Subcutaneous abdominal adipose tissue (tissue), 5 donors: ENCODE measurements at regions not wholly inside any gene's neighbourhood (a gene's known extent, or its start where the extent isn't known, plus 50 kb on each side); places are given as distances from the start of the nearest gene placed in this dataset.

Experiments
- H3K27ac ChIP-seq: one replicate; pipeline ENCODE4 v1.7.0; 2013; ENCODE audit warnings: low read depth, mild to moderate bottlenecking, inconsistent platforms, low read length, moderate library complexity
- H3K27me3 ChIP-seq, 5 donors: one replicate each; pipeline ENCODE4 v1.7.0; 2013; ENCODE audit warnings: low read length in 5 of 5, inconsistent platforms in 1 of 5; ENCODE audit not compliant: control insufficient read depth in 5 of 5, insufficient read depth in 4 of 5
- H3K36me3 ChIP-seq, 5 donors: one replicate each; pipeline ENCODE4 v1.7.0; 2013; ENCODE audit warnings: low read length in 5 of 5; ENCODE audit not compliant: control insufficient read depth in 5 of 5, insufficient read depth in 5 of 5
- H3K4me1 ChIP-seq, 5 donors: one replicate each; pipeline ENCODE4 v1.7.0; 2013; ENCODE audit warnings: low read length in 5 of 5, mild to moderate bottlenecking in 3 of 5, moderate library complexity in 1 of 5; ENCODE audit not compliant: control insufficient read depth in 5 of 5, insufficient read depth in 5 of 5
- H3K4me3 ChIP-seq, 5 donors: one replicate each; pipeline ENCODE4 v1.7.0; 2013; ENCODE audit warnings: low read length in 5 of 5, low read depth in 1 of 5
- H3K9ac ChIP-seq, 5 donors: one replicate each; pipeline ENCODE4 v1.7.0; 2013; ENCODE audit warnings: low read length in 5 of 5, mild to moderate bottlenecking in 4 of 5, moderate library complexity in 3 of 5
- H3K9me3 ChIP-seq, 5 donors: one replicate each; pipeline ENCODE4 v1.7.0; 2013; ENCODE audit warnings: low read length in 5 of 5; ENCODE audit not compliant: control insufficient read depth in 5 of 5
- donor health status: healthy.
- donor health status: healthy.
- donor health status: healthy.
- donor health status: healthy.
- donor health status: healthy.

GRCh38 chr2:122927197-122927596 is 1097.9 kb upstream of the CNTNAP5 start:
- H3K4me3 ChIP-seq: no peak overlapping the region
- H3K27ac ChIP-seq: no peak overlapping the region
- no peaks in the 10 kb centered on the region for H3K27me3 ChIP-seq
- no peak overlapping the region for H3K9ac ChIP-seq
- H3K4me1 ChIP-seq: no peaks in the 10 kb centered on the region
- no peaks in the 10 kb centered on the region for H3K36me3 ChIP-seq
- H3K9me3 ChIP-seq: peaks cover 5 to 28% (median 19%) of the 10 kb centered on the region in 5 donors

GRCh38 chr2:122927710-122928557 is 1097.2 kb upstream of the CNTNAP5 start:
- H3K27ac ChIP-seq: no peak overlapping the region
- H3K4me1 ChIP-seq: no peaks in the 10 kb centered on the region
- peaks cover 5 to 28% (median 19%) of the 10 kb centered on the region in 5 donors for H3K9me3 ChIP-seq
- no peak overlapping the region for H3K4me3 ChIP-seq
- H3K36me3 ChIP-seq: no peaks in the 10 kb centered on the region
- no peaks in the 10 kb centered on the region for H3K27me3 ChIP-seq
- H3K9ac ChIP-seq: no peak overlapping the region

GRCh38 chr2:122929347-122929746 is 1095.7 kb upstream of the CNTNAP5 start:
- peaks cover 5 to 18% (median 17%) of the 10 kb centered on the region in 5 donors for H3K9me3 ChIP-seq
- H3K4me3 ChIP-seq: no peak overlapping the region
- no peak overlapping the region for H3K9ac ChIP-seq
- no peaks in the 10 kb centered on the region for H3K4me1 ChIP-seq
- no peaks in the 10 kb centered on the region for H3K27me3 ChIP-seq
- no peaks in the 10 kb centered on the region for H3K36me3 ChIP-seq
- H3K27ac ChIP-seq: no peak overlapping the region

- H3K36me3 ChIP-seq: no peaks in the 10 kb centered on the region
- H3K27me3 ChIP-seq: no peaks in the 10 kb centered on the region
- no peaks in the 10 kb centered on the region for H3K4me1 ChIP-seq
- H3K9ac ChIP-seq: no peak overlapping the region
- no peaks in the 10 kb centered on the region for H3K9me3 ChIP-seq
- H3K4me3 ChIP-seq: no peak overlapping the region
- no peak overlapping the region for H3K27ac ChIP-seq
Measured at GRCh38 chr2:122935506-122935905, 1089.6 kb upstream of the CNTNAP5 start.

- Histone ChIP-seq H3K9ac (no peak overlapping the region), H3K27ac (no peak overlapping the region), H3K4me1 (no peaks in the 10 kb centered on the region), H3K4me3 (no peak overlapping the region), H3K27me3 (no peaks in the 10 kb centered on the region), H3K36me3 (no peaks in the 10 kb centered on the region), H3K9me3 (no peaks in the 10 kb centered on the region)
Measured at GRCh38 chr2:122939796-122940195, 1085.3 kb upstream of the CNTNAP5 start.

- Histone ChIP-seq H3K9ac (no peak overlapping the region), H3K9me3 (peaks cover 0 to 2% (median 0%) of the 10 kb centered on the region in 5 donors), H3K27me3 (no peaks in the 10 kb centered on the region)
Measured at GRCh38 chr2:122949523-122949922, 1075.6 kb upstream of the CNTNAP5 start.

GRCh38 chr2:122955776-122956175 is 1069.3 kb upstream of the CNTNAP5 start:
- Histone ChIP-seq H3K9ac (no peak overlapping the region), H3K9me3 (no peaks in the 10 kb centered on the region), H3K27ac (no peak overlapping the region), H3K4me3 (no peak overlapping the region), H3K4me1 (no peaks in the 10 kb centered on the region), H3K36me3 (no peaks in the 10 kb centered on the region), H3K27me3 (no peaks in the 10 kb centered on the region)

More at GRCh38 chr2:122949523-122949922, 1075.6 kb upstream of the CNTNAP5 start:
- Histone ChIP-seq H3K27ac (no peak overlapping the region), H3K36me3 (no peaks in the 10 kb centered on the region), H3K4me3 (no peak overlapping the region), H3K4me1 (no peaks in the 10 kb centered on the region)

GRCh38 chr2:122960759-122961641 is 1064.1 kb upstream of the CNTNAP5 start:
- Histone ChIP-seq H3K27ac (no peak overlapping the region), H3K9ac (no peak overlapping the region), H3K9me3 (no peaks in the 10 kb centered on the region), H3K4me3 (no peak overlapping the region), H3K4me1 (no peaks in the 10 kb centered on the region), H3K27me3 (no peaks in the 10 kb centered on the region), H3K36me3 (no peaks in the 10 kb centered on the region)

- no peaks in the 10 kb centered on the region for H3K4me1 ChIP-seq
- peaks cover 0 to 4% (median 0%) of the 10 kb centered on the region in 5 donors for H3K9me3 ChIP-seq
- H3K27me3 ChIP-seq: no peaks in the 10 kb centered on the region
- H3K36me3 ChIP-seq: no peaks in the 10 kb centered on the region
- no peak overlapping the region for H3K27ac ChIP-seq
- H3K9ac ChIP-seq: no peak overlapping the region
- no peak overlapping the region for H3K4me3 ChIP-seq
Measured at GRCh38 chr2:122966461-122966860, 1058.6 kb upstream of the CNTNAP5 start.

GRCh38 chr2:122977580-122977979 is 1047.5 kb upstream of the CNTNAP5 start:
- Histone ChIP-seq H3K4me3 (no peak overlapping the region), H3K36me3 (no peaks in the 10 kb centered on the region), H3K27me3 (no peaks in the 10 kb centered on the region), H3K4me1 (peaks cover 0 to 8% (median 0%) of the 10 kb centered on the region in 5 donors), H3K9me3 (peaks cover 0 to 5% (median 2%) of the 10 kb centered on the region in 5 donors), H3K27ac (no peak overlapping the region), H3K9ac (no peak overlapping the region)
